ENCODE measurements at regions not wholly inside any gene's neighbourhood (a gene's known extent, or its start where the extent isn't known, plus 50 kb on each side); places are given as distances from the start of the nearest gene placed in this dataset.

GRCh38 chr3:118808723-118809122, 225.9 kb downstream of the IGSF11 start:
- no peak for TF ChIP-seq CTCF (IDR thresholded peaks at IDR 0.05; ENCODE audit: borderline replicate concordance)

DNA sequence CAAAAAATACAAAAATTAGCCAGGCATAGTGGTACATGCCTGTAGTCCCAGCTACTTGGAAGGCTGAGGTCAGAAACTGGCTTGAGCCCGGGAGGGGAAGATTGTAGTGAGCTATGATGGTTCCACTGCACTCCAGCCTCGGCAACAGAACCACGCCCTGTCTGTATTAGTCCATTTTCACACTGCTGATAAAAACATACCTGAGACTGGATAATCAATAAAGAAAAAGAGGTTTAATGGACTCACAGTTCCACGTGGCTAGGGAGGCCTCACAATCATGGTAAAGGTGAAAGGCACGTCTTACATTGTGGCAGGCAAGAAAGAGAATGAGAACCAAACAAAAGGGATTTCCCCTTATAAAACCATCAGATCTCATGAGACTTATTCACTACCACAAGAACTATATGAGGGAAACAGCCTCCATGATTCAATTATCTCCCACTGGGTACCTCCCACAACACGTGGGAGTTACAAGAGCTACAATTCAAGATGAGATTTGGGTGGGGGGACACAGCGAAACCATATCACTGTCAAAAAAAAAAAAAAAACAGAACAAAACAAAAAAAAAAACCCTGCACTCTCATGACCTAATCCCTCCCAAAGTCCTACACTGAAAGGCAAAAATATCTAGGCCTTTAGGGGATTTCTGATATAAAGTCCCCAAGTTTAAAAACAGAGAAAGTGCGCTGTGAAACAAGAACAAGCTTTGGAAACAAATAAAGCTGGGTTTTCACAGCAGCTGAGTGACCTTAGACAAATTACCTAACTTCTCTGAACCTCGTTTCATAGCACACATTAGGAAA, 224.7 kb downstream of the IGSF11 start:
- Histone ChIP-seq H3K27ac (replicated peaks) (no peak overlapping the region), H3K4me1 (no peaks in the 10 kb centered on the region), H3K36me3 (no peaks in the 10 kb centered on the region), H3K4me3 (no peak overlapping the region), H3K27me3 (ENCODE audit: low read depth) (peaks cover 17% of the 10 kb centered on the region), H3K9me3 (replicated peaks) (peaks cover 5% of the 10 kb centered on the region)
- intact Hi-C loops (cut with micrococcal nuclease) = no loop called here
- no peak for TF ChIP-seq CTCF (IDR thresholded peaks at IDR 0.05; ENCODE audit: borderline replicate concordance)
- DNase-seq = no peak

More at GRCh38 chr3:118808723-118809122, 225.9 kb downstream of the IGSF11 start:
- Histone ChIP-seq H3K27me3 (ENCODE audit: low read depth) (peaks cover 17% of the 10 kb centered on the region), H3K4me1 (no peaks in the 10 kb centered on the region), H3K27ac (replicated peaks) (no peak overlapping the region), H3K9me3 (replicated peaks) (peaks cover 5% of the 10 kb centered on the region), H3K4me3 (no peak overlapping the region), H3K36me3 (no peaks in the 10 kb centered on the region)
- DNase-seq = no peak
- intact Hi-C loops (cut with micrococcal nuclease) = no loop called here

DNA sequence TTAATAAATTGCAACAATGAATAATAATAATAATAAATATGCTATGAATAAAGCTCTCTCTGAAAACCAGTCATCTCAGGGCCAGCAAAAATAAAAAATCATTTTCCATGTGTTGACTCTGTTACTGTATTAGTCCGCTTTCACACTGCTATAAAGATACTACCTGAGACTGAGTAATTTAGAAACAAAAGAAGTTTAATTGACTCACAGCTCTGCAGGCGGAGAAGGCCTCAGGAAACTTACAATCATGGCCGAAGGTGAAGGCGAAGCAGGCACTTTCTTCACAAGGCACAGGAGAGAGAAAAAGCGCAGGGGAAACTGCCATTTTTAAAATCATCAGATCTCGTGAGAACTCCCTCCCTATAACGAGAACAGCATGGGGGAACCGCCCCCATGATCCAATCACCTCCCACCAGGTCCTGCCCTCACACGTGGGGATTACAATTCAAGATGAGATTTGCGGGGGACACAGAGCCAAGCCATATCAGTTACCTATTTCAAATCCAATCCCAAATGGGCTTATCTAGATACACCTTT, 224.1 kb downstream of the IGSF11 start:
- Histone ChIP-seq H3K4me3 (no peak overlapping the region), H3K36me3 (no peaks in the 10 kb centered on the region), H3K9me3 (replicated peaks) (peaks cover 5% of the 10 kb centered on the region), H3K4me1 (no peaks in the 10 kb centered on the region), H3K27me3 (ENCODE audit: low read depth) (peaks cover 17% of the 10 kb centered on the region), H3K27ac (replicated peaks) (no peak overlapping the region)
- intact Hi-C loops (cut with micrococcal nuclease) = no loop called here
- TF ChIP-seq CTCF (IDR thresholded peaks at IDR 0.05; ENCODE audit: borderline replicate concordance) = no peak
- DNase-seq = no peak

GRCh38 chr3:118811236-118811732, 223.4 kb downstream of the IGSF11 start:
- Histone ChIP-seq H3K4me1 (no peaks in the 10 kb centered on the region), H3K4me3 (no peak overlapping the region), H3K27me3 (ENCODE audit: low read depth) (peaks cover 17% of the 10 kb centered on the region), H3K27ac (replicated peaks) (no peak overlapping the region), H3K9me3 (replicated peaks) (peaks cover 5% of the 10 kb centered on the region), H3K36me3 (no peaks in the 10 kb centered on the region)
- TF ChIP-seq CTCF (IDR thresholded peaks at IDR 0.05; ENCODE audit: borderline replicate concordance) = no peak
- no peak for DNase-seq
- intact Hi-C loops (cut with micrococcal nuclease) = no loop called here

DNA sequence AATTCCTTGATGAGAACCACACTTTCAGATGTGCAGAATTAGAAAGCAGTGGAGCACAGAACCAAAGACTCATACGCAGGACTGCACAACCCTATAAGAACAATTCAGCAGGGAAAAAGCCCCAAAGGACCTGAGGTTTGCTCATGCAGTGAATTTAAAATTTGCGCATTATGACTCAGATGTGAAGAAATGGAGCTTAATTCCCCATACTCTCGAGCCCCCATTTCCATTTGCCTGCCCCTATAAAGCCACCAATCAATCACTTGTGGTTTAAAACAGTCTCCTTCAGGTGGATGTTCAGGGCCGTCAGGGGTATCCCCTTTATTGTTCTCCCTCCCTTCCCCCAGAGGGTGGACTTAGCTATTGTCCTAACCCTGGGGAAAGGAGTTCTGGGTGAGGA, 221.2 kb downstream of the IGSF11 start:
- intact Hi-C loops (cut with micrococcal nuclease) = no loop called here
- Histone ChIP-seq H3K4me3 (no peak overlapping the region), H3K4me1 (no peaks in the 10 kb centered on the region)

More for the DNA sequence above, 221.2 kb downstream of the IGSF11 start:
- no peaks in the 10 kb centered on the region for H3K9me3 ChIP-seq (replicated peaks)
- no peaks in the 10 kb centered on the region for H3K36me3 ChIP-seq
- peaks cover 9% of the 10 kb centered on the region for H3K27me3 ChIP-seq (ENCODE audit: low read depth)
- TF ChIP-seq CTCF (IDR thresholded peaks at IDR 0.05; ENCODE audit: borderline replicate concordance) = no peak
- no peak overlapping the region for H3K27ac ChIP-seq (replicated peaks)
- no peak for DNase-seq
